GM19023 (cell line): ENCODE measurements at regions not wholly inside any gene's neighbourhood (a gene's known extent, or its start where the extent isn't known, plus 50 kb on each side); places are given as distances from the start of the nearest gene placed in this dataset.
"Not testable (repeated sequence)": the region's sequence is repeated elsewhere in the genome, so short reads cannot be mapped to it uniquely, and the experiment has no call there.

Experiments
- ATAC-seq: cut with Tn5 transposase; IDR thresholded peaks from one replicate; pipeline ENCODE4 v1.9.1; 2021; ENCODE audit warnings: mild to moderate bottlenecking, moderate library complexity; ENCODE audit not compliant: unreplicated experiment

- not testable (repeated sequence) for ATAC-seq
Measured at GRCh38 chr10:6830981-6831380, 250.9 kb upstream of the PRKCQ start.

- ATAC-seq, result not testable (repeated sequence)
Measured at GRCh38 chr10:6824793-6825192, 244.7 kb upstream of the PRKCQ start.

GRCh38 chr10:6823770-6824169 is 243.7 kb upstream of the PRKCQ start:
- no peak for ATAC-seq

GRCh38 chr10:6819301-6819700 is 239.2 kb upstream of the PRKCQ start:
- ATAC-seq, result no peak

- ATAC-seq, result no peak
Measured at GRCh38 chr10:6817770-6818169, 237.7 kb upstream of the PRKCQ start.

- no peak for ATAC-seq
Measured at GRCh38 chr10:6815346-6815745, 235.3 kb upstream of the PRKCQ start.

GRCh38 chr10:6813856-6814255 is 233.8 kb upstream of the PRKCQ start:
- ATAC-seq, result no peak

- ATAC-seq, result no peak
Measured at GRCh38 chr10:6813306-6813705, 233.2 kb upstream of the PRKCQ start.

GRCh38 chr10:6811153-6811552 is 231.1 kb upstream of the PRKCQ start:
- no peak for ATAC-seq

- ATAC-seq, result no peak
Measured at GRCh38 chr10:6803427-6803783, 223.3 kb upstream of the PRKCQ start.

GRCh38 chr10:6802759-6803426 is 222.8 kb upstream of the PRKCQ start:
- ATAC-seq, result no peak

GRCh38 chr10:6796231-6796630 is 216.2 kb upstream of the PRKCQ start:
- no peak for ATAC-seq

GRCh38 chr10:6795541-6795940 is 215.5 kb upstream of the PRKCQ start:
- no peak for ATAC-seq

- not testable (repeated sequence) for ATAC-seq
Measured at GRCh38 chr10:6794841-6795240, 214.8 kb upstream of the PRKCQ start.

- no peak for ATAC-seq
Measured at GRCh38 chr10:6794441-6794840, 214.4 kb upstream of the PRKCQ start.

- ATAC-seq, result no peak
Measured at GRCh38 chr10:6788731-6789130, 208.7 kb upstream of the PRKCQ start.

- ATAC-seq, result no peak
Measured at GRCh38 chr10:6788231-6788630, 208.2 kb upstream of the PRKCQ start.

GRCh38 chr10:6787718-6788117 is 207.6 kb upstream of the PRKCQ start:
- no peak for ATAC-seq

GRCh38 chr10:6787091-6787490 is 207.0 kb upstream of the PRKCQ start:
- no peak for ATAC-seq

- ATAC-seq, result no peak
Measured at GRCh38 chr10:6786579-6787031, 206.5 kb upstream of the PRKCQ start.

- not testable (repeated sequence) for ATAC-seq
Measured at GRCh38 chr10:6784429-6784828, 204.4 kb upstream of the PRKCQ start.

- no peak for ATAC-seq
Measured at GRCh38 chr10:6783471-6783870, 203.4 kb upstream of the PRKCQ start.

GRCh38 chr10:6782378-6782777 is 202.3 kb upstream of the PRKCQ start:
- ATAC-seq, result no peak
